ENCODE measurements at regions not wholly inside any gene's neighbourhood (a gene's known extent, or its start where the extent isn't known, plus 50 kb on each side); places are given as distances from the start of the nearest gene placed in this dataset.

- TF ChIP-seq EZH2 (IDR thresholded peaks at IDR 0.05; ENCODE audit: borderline replicate concordance, low read depth, low read length, severe bottlenecking) = no peak
- no peak for TF ChIP-seq CTCF (IDR thresholded peaks at IDR 0.05; ENCODE audit: extremely low read depth in 1 of 2, insufficient read depth in 1 of 2, low read depth in 1 of 2, low read length in 2 of 2)
- TF ChIP-seq POLR2A (IDR thresholded peaks at IDR 0.05; ENCODE audit: low read depth, low read length) = no peak
- no peak for TF ChIP-seq JUN (IDR thresholded peaks at IDR 0.05; ENCODE audit: borderline replicate concordance, insufficient read depth, insufficient read length, low read depth)
- no peak for TF ChIP-seq MAX (IDR thresholded peaks at IDR 0.05; ENCODE audit: insufficient read depth, insufficient read length)
- TF ChIP-seq FOS (IDR thresholded peaks at IDR 0.05; ENCODE audit: borderline replicate concordance, insufficient read depth, low read length) = no peak
Observed at GRCh38 chr1:34701326-34702060, 53.4 kb upstream of the GJB5 start.

Measured in endothelial cell of umbilical vein (primary cell).